HPDE6-E6E7 (cell line): ENCODE measurements at regions not wholly inside any gene's neighbourhood (a gene's known extent, or its start where the extent isn't known, plus 50 kb on each side); places are given as distances from the start of the nearest gene placed in this dataset.
"Not testable (repeated sequence)": the region's sequence is repeated elsewhere in the genome, so short reads cannot be mapped to it uniquely, and the experiment has no call there.

Source experiments
- DNase-seq: peaks from one replicate; pipeline ENCODE4 v3.0.0; 2011; ENCODE audit warnings: missing footprints; ENCODE audit errors: extremely low spot score

DNA sequence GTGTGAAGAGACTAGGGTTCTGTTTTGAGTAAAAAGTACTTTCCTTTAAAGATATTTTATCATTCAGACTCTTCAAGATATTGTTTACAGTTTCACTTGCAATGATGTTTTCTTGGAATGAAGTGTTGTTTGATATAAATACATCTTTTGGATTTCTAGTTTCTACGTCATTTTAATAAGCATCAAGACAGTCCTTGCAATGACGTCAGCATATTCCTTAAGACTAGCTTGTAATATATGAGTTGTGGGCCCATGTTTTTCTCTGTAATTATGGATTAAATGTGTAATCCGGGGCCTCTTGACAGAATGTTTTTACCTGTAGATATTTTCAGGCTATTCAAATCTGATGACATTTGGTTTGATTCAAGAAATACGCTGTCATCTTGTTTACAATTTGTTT is 66.1 kb downstream of the RBMX2 start:
- no peak for DNase-seq

DNA sequence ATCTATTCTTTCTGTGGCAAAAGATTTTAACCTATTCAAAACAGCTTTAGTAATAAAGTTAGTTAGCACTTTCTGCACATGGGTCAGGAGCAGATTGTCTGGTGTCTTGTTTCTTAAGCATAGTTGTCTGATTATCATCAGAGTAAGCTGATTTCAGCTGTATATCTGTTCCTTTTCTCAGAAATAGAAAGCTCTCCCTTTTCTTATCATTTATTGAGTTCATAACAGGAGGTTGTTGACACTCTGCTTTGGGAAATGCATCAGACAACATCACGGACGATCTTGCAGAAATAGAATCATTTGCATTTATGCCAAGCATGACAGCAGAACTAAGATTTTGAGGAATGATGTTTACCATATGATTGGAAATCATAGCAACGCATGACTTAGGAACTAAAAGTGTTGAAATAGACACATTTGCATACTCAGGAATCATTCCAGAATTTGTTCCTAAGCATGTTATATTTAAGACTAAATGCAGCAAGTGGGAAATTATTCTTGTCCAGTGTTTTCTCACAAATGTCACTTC is 66.7 kb downstream of the RBMX2 start:
- DNase-seq = no peak

DNA sequence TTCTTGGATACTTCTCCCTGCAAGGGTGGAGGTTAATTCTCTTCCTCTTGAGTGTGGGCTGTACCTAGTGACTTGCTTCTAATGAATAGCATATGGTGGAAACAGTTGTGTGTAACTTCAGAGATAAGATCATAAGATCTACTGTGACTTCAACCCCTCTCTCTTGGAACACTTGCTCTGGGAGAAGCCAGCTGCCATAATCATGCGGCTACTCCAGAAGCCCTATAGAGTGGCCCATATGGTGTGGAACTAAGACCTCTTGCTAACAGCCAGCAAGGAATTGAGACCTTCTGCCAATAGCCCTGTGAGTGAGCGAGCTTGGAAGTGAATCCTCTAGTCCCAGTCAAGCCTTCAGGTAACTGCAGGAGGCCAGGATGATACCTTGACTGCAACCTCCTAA is 81.1 kb downstream of the RBMX2 start:
- no peak for DNase-seq

GRCh38 chrX:130485870-130486269 is 84.1 kb downstream of the RBMX2 start:
- no peak for DNase-seq

DNA sequence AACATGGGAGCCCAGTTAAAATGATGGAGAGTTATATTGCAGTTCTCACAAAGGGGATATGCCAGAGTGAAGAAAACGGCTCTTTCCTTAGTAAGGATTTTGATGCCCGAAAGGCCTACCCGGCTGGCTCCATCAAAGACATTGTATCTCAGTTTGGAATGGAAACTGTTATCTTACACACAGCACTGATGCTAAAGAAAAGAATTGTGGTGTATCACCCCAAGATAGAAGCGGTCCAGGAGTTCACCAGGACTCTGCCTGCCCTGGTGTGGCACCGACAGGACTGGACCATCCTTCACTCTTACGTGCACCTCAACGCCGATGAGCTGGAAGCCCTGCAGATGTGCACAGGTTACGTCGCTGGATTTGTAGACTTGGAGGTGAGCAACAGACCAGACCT is 93.7 kb downstream of the RBMX2 start:
- DNase-seq = not testable (repeated sequence)

- no peak for DNase-seq
These were observed 95.7 kb downstream of the RBMX2 start for GRCh38 chrX:130497531-130497930.

DNA sequence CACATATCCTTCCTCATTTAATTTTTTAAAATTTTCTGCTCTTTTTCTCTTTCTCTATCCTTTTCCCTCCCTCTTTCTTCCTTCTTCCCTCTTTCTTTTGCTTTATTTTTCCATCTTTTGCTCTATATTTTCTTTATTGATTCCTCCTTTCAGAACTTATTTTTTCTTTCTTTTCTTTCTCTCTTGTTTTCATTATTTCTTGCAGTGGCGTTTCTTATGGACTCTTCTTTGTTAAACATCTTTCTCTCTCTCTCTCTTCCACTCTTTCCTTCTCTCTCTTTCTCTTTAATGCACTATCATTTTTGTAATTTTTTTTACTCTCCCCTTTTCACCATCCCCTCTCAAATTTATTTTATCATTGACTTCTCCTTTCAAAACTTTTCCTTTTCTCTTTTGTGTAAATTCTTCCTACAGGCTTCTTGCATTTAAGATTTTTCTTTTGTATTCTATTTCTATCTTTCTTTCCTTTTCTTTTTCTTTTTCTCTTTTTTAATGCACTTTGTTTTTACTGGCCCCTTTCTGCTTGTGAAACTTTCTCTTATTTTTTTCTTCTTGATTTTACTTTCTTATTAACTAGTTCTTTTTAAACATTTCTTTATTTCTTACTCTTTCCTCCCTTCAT is 97.0 kb downstream of the RBMX2 start:
- DNase-seq = no peak

- DNase-seq = no peak
These were observed 100.3 kb downstream of the RBMX2 start for GRCh38 chrX:130502016-130502570.

DNA sequence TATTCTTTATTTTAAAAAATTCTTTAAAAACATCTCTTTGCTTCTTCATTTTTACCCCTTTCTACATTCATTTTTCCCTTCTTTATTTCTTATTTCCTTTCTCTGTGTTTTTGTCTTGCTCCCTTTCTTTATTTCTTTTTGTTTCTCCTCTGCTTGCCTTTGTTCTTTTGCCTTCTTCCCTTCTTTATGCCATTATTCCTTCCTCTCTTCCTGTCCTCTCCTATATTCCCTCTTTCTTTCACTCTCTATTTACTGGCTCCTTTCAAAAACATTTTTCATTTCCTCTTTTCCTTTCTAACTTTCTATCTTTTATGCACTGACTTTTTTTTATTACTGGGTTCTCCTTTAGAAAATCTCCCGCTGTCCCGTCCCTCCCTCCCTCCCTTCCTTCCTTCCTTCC is 102.2 kb downstream of the RBMX2 start:
- no peak for DNase-seq

- no peak for DNase-seq
These were observed 105.2 kb downstream of the RBMX2 start for GRCh38 chrX:130507015-130507414.

- not testable (repeated sequence) for DNase-seq
These were observed 110.7 kb downstream of the RBMX2 start for GRCh38 chrX:130512534-130512933.

DNA sequence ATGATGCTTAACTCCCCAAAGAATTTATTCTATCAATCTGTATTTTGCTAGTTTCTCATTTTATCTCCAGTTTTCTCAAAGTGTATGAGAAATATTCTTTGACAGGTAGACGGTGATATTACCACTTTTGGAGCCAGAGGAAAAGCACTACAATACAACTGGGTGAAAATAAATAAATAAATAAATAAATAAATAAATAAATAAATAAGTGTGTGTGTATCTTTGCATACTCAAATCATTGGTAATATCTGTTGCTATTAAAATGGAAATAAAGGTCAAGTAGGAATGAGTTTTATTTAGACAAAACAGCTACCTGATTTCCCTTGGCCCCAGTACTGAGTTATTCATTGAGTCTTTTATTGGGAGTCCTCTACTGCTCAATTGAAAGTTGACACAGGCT is 114.3 kb downstream of the RBMX2 start:
- DNase-seq = no peak

GRCh38 chrX:130523460-130524394 is 121.9 kb downstream of the RBMX2 start:
- DNase-seq = no peak

DNA sequence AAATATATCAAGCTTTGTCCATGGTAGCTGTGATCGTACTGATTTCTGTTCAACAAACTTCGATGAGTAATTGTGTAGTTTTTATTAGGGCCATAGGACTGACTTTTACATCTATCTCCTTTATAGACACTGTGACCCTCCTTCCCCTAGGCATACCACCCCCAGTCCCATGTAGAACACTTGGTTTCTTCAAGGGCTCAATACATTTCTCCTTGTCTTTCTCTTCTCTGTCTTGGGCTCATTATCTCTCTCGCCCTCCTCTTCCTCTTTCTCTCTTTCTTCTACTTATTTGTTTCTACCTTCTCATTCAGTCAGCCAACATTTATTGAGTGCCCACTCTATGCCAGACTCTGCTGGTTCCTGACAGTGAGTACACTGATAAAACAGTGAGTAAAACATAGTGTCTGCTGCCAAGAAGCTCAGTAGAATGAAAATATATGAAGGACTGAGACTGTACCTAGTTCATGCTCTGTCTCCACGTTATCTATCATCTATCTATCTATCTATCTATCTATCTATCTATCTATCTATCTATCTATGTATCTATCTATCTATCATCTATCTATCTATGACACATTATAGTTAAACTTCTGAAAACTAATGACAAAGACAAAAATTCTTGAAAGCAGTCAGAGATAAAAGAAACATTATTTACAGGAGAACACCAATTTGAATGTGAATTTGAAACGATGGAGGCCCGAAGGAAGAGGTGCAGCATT is 122.8 kb downstream of the RBMX2 start:
- no peak for DNase-seq

- no peak for DNase-seq
These were observed 127.7 kb downstream of the RBMX2 start for GRCh38 chrX:130529531-130529930.

- DNase-seq = no peak
These were observed 129.3 kb downstream of the RBMX2 start for GRCh38 chrX:130531066-130531465.

DNA sequence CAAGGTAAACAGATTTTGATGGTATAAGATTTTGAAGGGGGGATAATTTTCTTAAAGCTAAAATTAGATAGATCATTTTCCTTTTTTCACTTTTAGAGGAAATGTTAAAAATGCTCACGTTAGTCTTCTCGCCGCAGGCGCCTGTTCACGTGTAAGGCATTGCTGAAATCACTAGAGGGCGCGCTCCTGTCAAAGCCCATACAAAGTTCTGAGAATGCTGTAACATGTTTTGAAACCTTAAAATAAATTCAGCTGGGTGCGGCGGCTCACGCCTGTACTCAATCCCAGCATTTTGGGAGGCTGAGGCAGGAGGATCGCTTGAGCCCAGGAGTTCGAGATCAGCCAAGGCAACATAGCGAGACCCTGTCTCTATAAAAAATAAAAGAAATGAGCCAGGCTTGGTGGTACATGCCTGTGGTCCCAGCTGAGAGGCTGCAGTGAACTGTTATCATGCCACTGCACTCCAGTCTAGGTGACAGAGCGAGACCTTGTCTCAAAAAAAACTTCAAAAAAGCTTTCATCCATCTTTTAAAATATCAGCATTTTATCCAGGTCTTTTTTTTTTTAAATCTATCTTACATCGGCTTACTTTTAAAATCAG is 138.0 kb downstream of the RBMX2 start:
- peak; percentile 7 for DNase-seq

- DNase-seq = no peak
These were observed 142.0 kb downstream of the RBMX2 start for GRCh38 chrX:130543603-130544325.

- DNase-seq = no peak
These were observed 144.0 kb downstream of the RBMX2 start for GRCh38 chrX:130545796-130546195.

GRCh38 chrX:130549382-130549781 is 147.6 kb downstream of the RBMX2 start:
- DNase-seq = not testable (repeated sequence)

DNA sequence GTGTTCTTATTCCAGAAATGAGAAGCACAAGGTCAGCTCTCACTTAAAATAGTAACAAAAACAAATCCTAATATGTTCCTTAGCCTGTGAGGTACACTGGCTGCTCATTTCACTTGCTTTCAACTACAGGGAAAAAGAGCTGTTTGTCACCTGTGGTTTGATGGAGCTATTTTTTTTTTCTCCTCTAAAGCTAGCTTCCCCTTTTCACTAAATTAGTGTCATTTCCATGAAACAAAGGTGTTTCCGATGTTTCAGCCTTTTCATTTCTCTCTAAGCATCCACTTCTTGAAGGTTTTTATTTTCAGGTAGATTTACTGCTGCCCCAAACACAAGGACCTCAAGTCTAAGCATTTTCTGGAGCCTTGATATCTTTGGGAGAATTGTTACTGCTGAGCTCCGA is 148.6 kb downstream of the RBMX2 start:
- no peak for DNase-seq
